ENCODE measurements at regions not wholly inside any gene's neighbourhood (a gene's known extent, or its start where the extent isn't known, plus 50 kb on each side); places are given as distances from the start of the nearest gene placed in this dataset.
"Not testable (repeated sequence)": the region's sequence is repeated elsewhere in the genome, so short reads cannot be mapped to it uniquely, and the experiment has no call there.

- no peak for DNase-seq (ENCODE audit: low spot score)
Observed at GRCh38 chr5:89560696-89561095, 677.7 kb upstream of the MEF2C start.

GRCh38 chr5:89556215-89556913, 673.4 kb upstream of the MEF2C start:
- no peak for DNase-seq (ENCODE audit: low spot score)

- no peak for DNase-seq (ENCODE audit: low spot score)
Observed at GRCh38 chr5:89546657-89547056, 663.7 kb upstream of the MEF2C start.

GRCh38 chr5:89545626-89546025, 662.6 kb upstream of the MEF2C start:
- no peak for DNase-seq (ENCODE audit: low spot score)

GRCh38 chr5:89545076-89545475, 662.1 kb upstream of the MEF2C start:
- DNase-seq (ENCODE audit: low spot score): no peak

- no peak for DNase-seq (ENCODE audit: low spot score)
Observed at GRCh38 chr5:89542736-89543135, 659.8 kb upstream of the MEF2C start.

GRCh38 chr5:89537800-89538199, 654.8 kb upstream of the MEF2C start:
- no peak for DNase-seq (ENCODE audit: low spot score)

GRCh38 chr5:89536020-89536419, 653.0 kb upstream of the MEF2C start:
- DNase-seq (ENCODE audit: low spot score): no peak

GRCh38 chr5:89535411-89535810, 652.4 kb upstream of the MEF2C start:
- no peak for DNase-seq (ENCODE audit: low spot score)

GRCh38 chr5:89534331-89534730, 651.3 kb upstream of the MEF2C start:
- no peak for DNase-seq (ENCODE audit: low spot score)

- DNase-seq (ENCODE audit: low spot score): no peak
Observed at GRCh38 chr5:89524785-89525184, 641.8 kb upstream of the MEF2C start.

- DNase-seq (ENCODE audit: low spot score): not testable (repeated sequence)
Observed at GRCh38 chr5:89523867-89524266, 640.9 kb upstream of the MEF2C start.

- DNase-seq (ENCODE audit: low spot score): no peak
Observed at GRCh38 chr5:89520771-89521170, 637.8 kb upstream of the MEF2C start.

- no peak for DNase-seq (ENCODE audit: low spot score)
Observed at GRCh38 chr5:89513299-89514044, 630.5 kb upstream of the MEF2C start.

GRCh38 chr5:89504051-89504450, 621.1 kb upstream of the MEF2C start:
- DNase-seq (ENCODE audit: low spot score): no peak

- DNase-seq (ENCODE audit: low spot score): no peak
Observed at GRCh38 chr5:89499787-89500186, 616.8 kb upstream of the MEF2C start.

GRCh38 chr5:89498699-89499098, 615.7 kb upstream of the MEF2C start:
- no peak for DNase-seq (ENCODE audit: low spot score)

GRCh38 chr5:89493414-89493813, 610.4 kb upstream of the MEF2C start:
- DNase-seq (ENCODE audit: low spot score): no peak

- DNase-seq (ENCODE audit: low spot score): no peak
Observed at GRCh38 chr5:89484962-89485361, 602.0 kb upstream of the MEF2C start.

GRCh38 chr5:89480406-89481007, 597.5 kb upstream of the MEF2C start:
- no peak for DNase-seq (ENCODE audit: low spot score)

- no peak for DNase-seq (ENCODE audit: low spot score)
Observed at GRCh38 chr5:89478851-89479250, 595.9 kb upstream of the MEF2C start.

- no peak for DNase-seq (ENCODE audit: low spot score)
Observed at GRCh38 chr5:89473196-89473595, 590.2 kb upstream of the MEF2C start.

- no peak for DNase-seq (ENCODE audit: low spot score)
Observed at GRCh38 chr5:89471541-89471940, 588.6 kb upstream of the MEF2C start.
